ENCODE measurements at regions not wholly inside any gene's neighbourhood (a gene's known extent, or its start where the extent isn't known, plus 50 kb on each side); places are given as distances from the start of the nearest gene placed in this dataset.

- no peak for TF ChIP-seq CTCF (conservative IDR thresholded peaks at IDR 0.05; ENCODE audit: low read length)
- TF ChIP-seq EZH2phosphoT487 (IDR thresholded peaks at IDR 0.05; ENCODE audit: borderline replicate concordance, low read depth, low read length), result no peak
These were observed 1363.1 kb upstream of the PRR20A start for GRCh38 chr13:55777612-55778011.
